D721Med (cell line): ENCODE measurements at regions not wholly inside any gene's neighbourhood (a gene's known extent, or its start where the extent isn't known, plus 50 kb on each side); places are given as distances from the start of the nearest gene placed in this dataset.
A peak's percentile ranks its signal among the peaks of the same experiment; 100 is the strongest.

ENCODE experiments used
- DNase-seq: peaks from one replicate; pipeline ENCODE4 v3.0.0; 2011; ENCODE audit warnings: low spot score; ENCODE audit not compliant: insufficient read length
- FAIRE-seq: peaks from 2 replicates; lab custom pipeline; 2011; peaks lifted over from hg19 to GRCh38; lab: Jason Lieb, UNC
- TF ChIP-seq, protein P1 (sequence below): IDR thresholded peaks from 2 replicates; pipeline ENCODE4 v1.5.1; 2012; ENCODE audit warnings: mild to moderate bottlenecking, control low read depth; ENCODE audit not compliant: insufficient read depth; ENCODE audit errors: missing control alignments

DNA sequence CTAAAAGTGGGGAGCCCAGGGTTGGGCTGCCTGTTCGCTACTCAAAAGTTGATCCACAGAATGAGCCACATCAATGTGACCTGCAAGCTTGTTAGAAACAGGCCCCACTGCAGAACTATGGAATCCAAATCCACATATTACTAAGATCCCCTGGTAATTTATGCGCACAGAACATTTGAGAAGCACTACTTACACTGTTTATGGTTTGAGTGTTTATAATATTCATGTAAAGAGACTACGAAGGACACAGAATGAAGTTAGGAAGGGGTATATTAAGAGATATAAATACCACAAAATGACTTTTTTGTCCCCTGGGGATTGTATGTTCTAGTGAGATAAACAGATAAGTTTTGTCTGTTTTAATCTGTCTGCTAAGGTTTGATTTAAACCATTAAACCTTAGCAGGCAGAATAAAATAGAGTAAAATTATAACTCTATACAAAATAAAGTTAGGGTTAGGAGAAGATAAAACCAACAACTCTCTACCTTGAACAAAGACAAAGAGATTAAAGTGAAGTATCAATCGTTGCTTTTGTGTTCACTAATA is 666.9 kb upstream of the SOX9 start:
- TF ChIP-seq, protein P1, sequence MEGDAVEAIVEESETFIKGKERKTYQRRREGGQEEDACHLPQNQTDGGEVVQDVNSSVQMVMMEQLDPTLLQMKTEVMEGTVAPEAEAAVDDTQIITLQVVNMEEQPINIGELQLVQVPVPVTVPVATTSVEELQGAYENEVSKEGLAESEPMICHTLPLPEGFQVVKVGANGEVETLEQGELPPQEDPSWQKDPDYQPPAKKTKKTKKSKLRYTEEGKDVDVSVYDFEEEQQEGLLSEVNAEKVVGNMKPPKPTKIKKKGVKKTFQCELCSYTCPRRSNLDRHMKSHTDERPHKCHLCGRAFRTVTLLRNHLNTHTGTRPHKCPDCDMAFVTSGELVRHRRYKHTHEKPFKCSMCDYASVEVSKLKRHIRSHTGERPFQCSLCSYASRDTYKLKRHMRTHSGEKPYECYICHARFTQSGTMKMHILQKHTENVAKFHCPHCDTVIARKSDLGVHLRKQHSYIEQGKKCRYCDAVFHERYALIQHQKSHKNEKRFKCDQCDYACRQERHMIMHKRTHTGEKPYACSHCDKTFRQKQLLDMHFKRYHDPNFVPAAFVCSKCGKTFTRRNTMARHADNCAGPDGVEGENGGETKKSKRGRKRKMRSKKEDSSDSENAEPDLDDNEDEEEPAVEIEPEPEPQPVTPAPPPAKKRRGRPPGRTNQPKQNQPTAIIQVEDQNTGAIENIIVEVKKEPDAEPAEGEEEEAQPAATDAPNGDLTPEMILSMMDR = no peak
- no peak for DNase-seq
- FAIRE-seq = no peak

DNA sequence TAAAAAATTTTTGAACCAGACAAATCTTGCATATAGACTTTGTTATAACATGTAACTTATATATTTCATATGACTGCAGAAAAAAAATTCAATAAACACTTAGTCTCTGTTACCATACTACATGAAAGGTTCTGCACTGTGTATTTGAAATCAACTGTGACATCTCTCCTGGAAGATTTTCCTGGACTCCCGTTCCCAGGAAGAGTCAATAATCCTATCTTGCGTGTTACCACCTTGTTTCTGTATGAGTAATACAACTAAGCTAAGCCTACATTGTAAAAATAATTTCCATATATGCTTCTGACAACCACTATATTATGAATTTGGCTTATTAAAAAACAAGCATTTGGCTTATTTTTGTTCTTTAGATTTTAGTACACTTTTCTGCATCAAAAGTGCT is 665.6 kb upstream of the SOX9 start:
- FAIRE-seq = no peak
- TF ChIP-seq, protein P1 = no peak
- DNase-seq = no peak

DNA sequence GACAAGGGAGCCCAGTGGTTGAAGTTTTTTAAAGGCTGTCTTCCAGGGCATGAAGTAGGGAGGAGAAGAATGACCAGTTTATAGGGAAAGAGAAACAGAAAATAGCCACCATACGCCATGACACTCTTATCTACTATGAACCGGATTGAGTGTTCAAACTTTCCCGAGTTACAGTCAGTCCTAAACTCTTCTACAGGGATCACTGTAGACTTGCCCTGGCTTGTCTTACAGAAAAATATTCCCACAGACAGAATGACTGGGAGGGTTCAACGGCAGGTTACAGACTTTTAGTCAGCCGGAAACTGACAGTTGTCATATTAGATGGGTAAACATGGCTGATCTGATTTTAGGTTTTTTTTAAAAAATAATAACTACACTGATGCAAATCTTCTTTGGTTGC is 662.5 kb upstream of the SOX9 start:
- TF ChIP-seq, protein P1 = no peak
- no peak for FAIRE-seq
- DNase-seq = no peak

DNA sequence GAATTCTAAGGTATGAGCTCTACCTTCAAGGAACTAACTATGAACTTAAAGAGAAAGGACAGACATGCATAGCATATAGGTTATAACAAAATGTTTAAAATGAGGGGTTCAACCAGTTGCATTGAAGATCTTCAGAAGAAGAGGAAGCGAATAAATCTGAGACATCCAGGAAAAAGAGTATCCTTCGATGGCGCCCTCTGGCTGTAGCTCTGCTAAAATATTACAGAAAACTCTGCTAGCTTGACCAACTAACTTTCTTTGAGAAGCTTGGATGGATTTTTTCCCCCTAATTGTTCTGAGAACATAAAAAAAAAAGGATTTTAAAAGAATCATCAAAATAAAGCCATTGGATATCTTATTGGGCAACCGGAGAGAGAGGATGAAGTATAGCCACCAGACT is 659.9 kb upstream of the SOX9 start:
- FAIRE-seq (no peak), DNase-seq (no peak)
- TF ChIP-seq, protein P1 = peak; percentile 45

DNA sequence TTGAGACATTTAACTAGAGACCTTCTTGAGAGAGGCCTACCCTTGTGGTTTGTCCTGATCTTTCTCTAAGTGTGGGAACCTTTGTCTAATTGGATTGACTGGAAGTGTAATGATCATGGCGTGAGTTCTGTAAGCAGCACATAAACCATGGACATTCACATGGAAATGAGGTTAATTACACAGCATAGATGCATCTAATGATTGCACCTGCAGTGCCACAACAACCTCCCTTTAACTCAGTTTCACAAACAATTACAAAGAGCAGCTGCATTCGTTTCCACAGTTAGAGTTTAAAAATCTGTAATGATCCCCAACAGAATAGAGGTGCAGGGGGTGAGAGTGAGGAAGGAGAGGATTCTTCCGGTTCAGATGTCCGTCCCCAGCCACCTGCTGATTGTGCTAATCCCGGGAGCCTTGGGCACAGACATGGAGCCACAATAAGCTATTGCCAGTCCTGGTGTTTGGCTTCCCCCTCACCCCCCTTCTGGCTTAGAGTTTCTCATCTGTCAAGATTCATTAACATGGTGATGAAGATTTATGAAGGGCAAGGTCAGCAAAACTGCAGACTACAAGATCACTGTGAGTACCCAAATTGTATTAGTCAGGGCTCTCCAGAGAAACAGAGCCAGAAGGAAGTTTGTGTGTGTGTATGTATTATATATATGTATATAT is 659.2 kb upstream of the SOX9 start:
- FAIRE-seq (no peak), DNase-seq (no peak)
- TF ChIP-seq, protein P1 = no peak

DNA sequence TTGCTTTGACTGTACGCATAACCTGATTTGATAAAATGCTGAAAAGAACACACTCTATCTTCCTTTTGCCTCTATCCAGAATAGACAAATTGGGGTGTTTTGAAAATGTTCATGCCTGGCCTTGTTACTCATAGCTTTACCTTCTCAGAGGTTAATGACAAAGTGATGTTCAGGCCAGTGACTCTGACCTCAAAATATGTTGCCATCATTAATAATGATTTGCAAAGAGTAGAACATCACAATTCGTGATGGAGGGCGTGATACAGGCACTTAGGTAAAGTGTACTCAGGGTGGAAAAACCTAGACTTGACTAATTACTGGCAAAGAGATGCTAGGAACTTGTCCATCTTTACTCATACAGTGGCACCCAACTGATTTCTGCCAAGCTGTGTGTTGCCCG is 656.6 kb upstream of the SOX9 start:
- DNase-seq = no peak
- TF ChIP-seq, protein P1 = no peak
- no peak for FAIRE-seq

DNA sequence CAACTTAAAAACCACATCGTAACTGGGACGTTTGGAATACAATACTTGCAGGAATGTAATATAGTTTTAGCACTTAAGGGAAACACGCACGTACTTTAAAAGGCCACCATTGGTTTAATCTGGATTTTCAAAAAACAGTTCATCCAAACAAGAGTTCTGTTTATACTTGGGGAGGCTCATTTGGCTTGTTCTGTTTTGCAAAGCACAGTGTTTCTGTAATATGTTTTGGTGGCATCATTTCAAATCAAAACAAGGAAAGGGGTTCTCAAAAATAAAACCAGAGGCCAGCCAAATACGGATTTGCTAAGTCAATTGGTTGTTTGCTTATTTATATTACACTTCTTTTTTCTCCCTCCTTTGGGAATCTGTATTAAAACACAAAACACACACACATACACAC is 656.1 kb upstream of the SOX9 start:
- FAIRE-seq (no peak), DNase-seq (no peak)
- TF ChIP-seq, protein P1 = no peak
